ENCODE measurements at regions not wholly inside any gene's neighbourhood (a gene's known extent, or its start where the extent isn't known, plus 50 kb on each side); places are given as distances from the start of the nearest gene placed in this dataset.

- intact Hi-C loops (cut with DNase I; ENCODE audit: low total_unique reads) = no loop called here
- 70 to 82% (median 78%) methylated on average over 5 of the region's 5 CpGs for WGBS, 5 donors
- no peaks in the 10 kb centered on the region for H3K9me3 ChIP-seq
- TF ChIP-seq EP300 (IDR thresholded peaks at IDR 0.05) (no peak), CTCF (IDR thresholded peaks at IDR 0.05) (no peak), POLR2AphosphoS5 (IDR thresholded peaks at IDR 0.05) (no peak), POLR2A (IDR thresholded peaks at IDR 0.05) (no peak)
- no peaks in the 10 kb centered on the region for H3K4me1 ChIP-seq
- H3K27ac ChIP-seq = no peak overlapping the region
- H3K27me3 ChIP-seq = peaks cover 0 to 6% (median 0%) of the 10 kb centered on the region in 3 donors
- H3K36me3 ChIP-seq = no peaks in the 10 kb centered on the region
- no peak for DNase-seq
- H3K4me3 ChIP-seq = no peak overlapping the region
Measured at GRCh38 chr18:77772177-77772576, 522.5 kb downstream of the GALR1 start.

DNA sequence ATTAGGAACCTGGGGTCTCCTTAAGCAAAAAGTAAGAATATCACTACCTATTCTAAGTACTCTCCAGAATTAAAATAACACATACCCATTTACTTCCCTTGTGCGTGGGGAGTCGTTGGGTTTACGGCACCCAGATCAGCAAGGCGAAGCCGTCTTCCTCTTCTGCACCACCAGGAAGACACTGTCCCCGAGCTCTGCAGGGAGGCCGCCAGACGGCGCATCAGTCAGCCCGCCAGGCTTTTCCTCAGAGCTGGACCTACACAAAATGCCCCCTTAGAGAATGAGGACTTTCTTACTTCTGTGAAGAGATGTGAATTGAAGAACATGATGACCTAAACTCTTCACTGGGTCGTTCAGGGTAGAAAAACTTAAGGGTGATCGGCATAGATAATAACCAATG is 526.5 kb downstream of the GALR1 start:
- TF ChIP-seq POLR2A (IDR thresholded peaks at IDR 0.05) = no peak
- TF ChIP-seq EP300 (IDR thresholded peaks at IDR 0.05) = no peak
- no peak for TF ChIP-seq CTCF (IDR thresholded peaks at IDR 0.05)
- no peak for TF ChIP-seq POLR2AphosphoS5 (IDR thresholded peaks at IDR 0.05)
- no peak overlapping the region for H3K4me3 ChIP-seq
- no peaks in the 10 kb centered on the region for H3K9me3 ChIP-seq
- WGBS, 5 donors = 88 to 94% (median 90%) methylated on average over 12 of the region's 12 CpGs
- H3K27ac ChIP-seq = no peak overlapping the region
- H3K27me3 ChIP-seq = peaks cover 0 to 6% (median 0%) of the 10 kb centered on the region in 3 donors
- DNase-seq = no peak
- no peaks in the 10 kb centered on the region for H3K36me3 ChIP-seq
- H3K4me1 ChIP-seq = no peaks in the 10 kb centered on the region
- intact Hi-C loops (cut with DNase I; ENCODE audit: low total_unique reads) = no loop called here

DNA sequence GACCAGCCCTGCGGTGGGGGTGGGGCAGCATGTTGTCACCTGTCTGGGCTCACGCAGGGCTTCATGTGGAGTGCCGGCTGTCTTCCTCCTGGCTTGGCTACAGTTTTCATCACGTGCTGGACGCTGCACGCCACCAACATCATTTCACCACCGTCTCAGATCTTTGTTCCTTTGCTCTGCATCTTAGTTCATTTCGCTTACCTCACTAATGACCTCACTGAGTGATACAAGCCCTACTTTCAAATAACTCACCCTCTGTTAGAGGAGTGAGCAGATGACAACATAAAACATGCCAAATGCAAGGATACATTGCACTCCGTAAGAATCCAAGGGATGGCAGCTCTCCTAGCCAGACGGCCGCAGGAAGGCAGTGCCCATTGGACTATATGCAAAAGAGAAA is 527.5 kb downstream of the GALR1 start:
- 83 to 91% (median 89%) methylated on average over 11 of the region's 11 CpGs for WGBS, 5 donors
- TF ChIP-seq POLR2A (IDR thresholded peaks at IDR 0.05) (no peak), POLR2AphosphoS5 (IDR thresholded peaks at IDR 0.05) (no peak), EP300 (IDR thresholded peaks at IDR 0.05) (no peak), CTCF (IDR thresholded peaks at IDR 0.05) (no peak)
- intact Hi-C loops (cut with DNase I; ENCODE audit: low total_unique reads) = no loop called here
- DNase-seq = no peak
- Histone ChIP-seq H3K27me3 (peaks cover 0 to 5% (median 0%) of the 10 kb centered on the region in 3 donors), H3K27ac (no peak overlapping the region), H3K4me3 (no peak overlapping the region), H3K9me3 (no peaks in the 10 kb centered on the region), H3K4me1 (no peaks in the 10 kb centered on the region), H3K36me3 (no peaks in the 10 kb centered on the region)

DNA sequence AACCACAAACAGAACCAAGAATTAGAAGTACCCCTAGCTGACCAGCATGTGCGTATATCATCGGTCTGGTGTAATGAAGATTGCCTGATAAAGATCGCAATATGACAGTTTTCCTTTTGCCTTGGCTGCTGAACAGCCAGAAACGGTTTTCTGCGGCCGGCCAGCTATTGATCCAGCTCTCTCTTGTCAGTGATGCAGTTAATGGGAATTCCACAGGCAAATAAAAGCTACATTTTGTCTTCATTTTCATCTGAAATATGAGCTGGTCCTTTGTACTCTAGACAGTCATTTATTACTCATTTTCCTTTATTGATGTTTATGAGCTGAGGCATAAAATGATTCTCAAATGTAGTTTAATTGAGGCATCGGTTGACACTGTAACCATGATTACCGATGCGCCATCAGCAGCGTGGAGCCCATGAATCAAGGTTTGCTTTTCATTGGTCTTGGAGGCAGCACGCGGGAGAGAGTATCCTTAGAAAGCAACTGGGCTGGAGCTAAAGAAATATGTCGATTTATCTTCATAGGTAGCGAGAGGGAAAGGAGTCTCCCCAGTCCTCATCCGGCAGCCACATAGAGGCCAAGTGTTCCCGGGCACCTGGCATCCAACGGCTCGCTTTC is 535.2 kb downstream of the GALR1 start:
- TF ChIP-seq EP300 (IDR thresholded peaks at IDR 0.05) (no peak), CTCF (IDR thresholded peaks at IDR 0.05) (no peak), POLR2AphosphoS5 (IDR thresholded peaks at IDR 0.05) (no peak), POLR2A (IDR thresholded peaks at IDR 0.05) (no peak)
- H3K36me3 ChIP-seq = no peaks in the 10 kb centered on the region
- H3K27ac ChIP-seq = no peak overlapping the region
- peaks cover 0 to 11% (median 0%) of the 10 kb centered on the region in 3 donors for H3K27me3 ChIP-seq
- no peak for DNase-seq
- H3K9me3 ChIP-seq = no peaks in the 10 kb centered on the region
- no peak overlapping the region for H3K4me3 ChIP-seq
- WGBS, 5 donors = 83 to 92% (median 91%) methylated on average over 18 of the region's 18 CpGs
- no peaks in the 10 kb centered on the region for H3K4me1 ChIP-seq
- intact Hi-C loops (cut with DNase I; ENCODE audit: low total_unique reads) = no loop called here
